GM12892 (cell line): ENCODE measurements at regions not wholly inside any gene's neighbourhood (a gene's known extent, or its start where the extent isn't known, plus 50 kb on each side); places are given as distances from the start of the nearest gene placed in this dataset.

ENCODE experiments used
- POLR2A ChIP-seq: IDR thresholded peaks from 2 replicates; pipeline ENCODE4 v1.6.1; 2011; ENCODE audit warnings: low read depth, low read length, control low read depth
- POLR2AphosphoS5 ChIP-seq: IDR thresholded peaks from 2 replicates; pipeline ENCODE4 v1.6.1; 2011; ENCODE audit warnings: low read depth, low read length, control low read depth

DNA sequence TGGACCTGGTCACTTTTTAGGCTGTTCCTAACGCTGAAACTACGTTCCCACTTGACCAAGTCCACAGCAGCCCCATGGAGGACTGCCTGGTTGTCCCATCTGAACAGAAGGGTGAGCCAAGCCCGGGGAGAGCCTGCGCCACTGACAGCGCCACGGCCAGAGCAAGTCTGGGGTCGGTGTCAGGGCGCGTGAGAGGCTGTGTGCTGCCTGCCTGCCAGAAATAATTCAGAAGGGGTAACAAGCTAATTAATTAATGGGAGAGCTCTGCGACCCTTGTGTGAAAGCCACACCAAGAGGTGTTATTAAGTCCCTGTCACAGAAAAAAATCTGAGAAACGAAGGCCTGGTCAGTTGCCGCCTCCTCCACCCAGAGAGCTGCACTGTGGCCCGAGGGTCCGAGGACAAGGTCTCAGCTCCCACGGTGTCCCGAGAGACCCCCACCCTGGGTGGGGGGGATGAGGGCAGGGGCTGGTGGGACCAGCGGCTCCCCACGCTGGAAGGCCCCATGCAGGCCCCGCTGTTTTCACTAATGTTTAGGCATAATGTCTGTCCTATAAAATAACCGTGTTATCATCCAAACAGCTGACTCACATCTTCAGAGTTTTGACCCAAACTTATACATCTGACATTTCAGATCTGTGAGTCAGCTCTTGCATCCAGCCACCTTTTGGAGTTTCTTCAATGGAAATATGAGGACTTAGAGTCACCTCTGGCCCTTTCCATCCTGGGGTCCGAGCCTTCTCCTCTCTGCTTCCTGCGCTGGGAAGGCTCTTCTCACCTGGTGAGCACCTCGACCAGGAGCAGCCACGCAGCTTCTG is 58.5 kb downstream of the DLL1 start:
- TF ChIP-seq POLR2A (no peak), POLR2AphosphoS5 (no peak)
